AG04450 (cell line): ENCODE measurements at regions not wholly inside any gene's neighbourhood (a gene's known extent, or its start where the extent isn't known, plus 50 kb on each side); places are given as distances from the start of the nearest gene placed in this dataset.

Experiments
- CTCF ChIA-PET: fragments of 300-600, 350-600 bp; formaldehyde crosslinking; extraction: SDS; loops from one replicate; lab custom pipeline; 2022; ENCODE audit warnings: antibody characterized with exemption, inconsistent platforms; lab: Charles Lee
- POLR2A ChIA-PET: fragments of 350-600 bp; formaldehyde crosslinking; extraction: SDS; loops from one replicate; lab custom pipeline; 2021; ENCODE audit warnings: antibody characterized with exemption, inconsistent platforms; lab: Yijun Ruan, JAX
- DNase-seq: peaks from one replicate; pipeline ENCODE4 v3.0.0-alpha.2; 2011; ENCODE audit warnings: low read depth, low spot score
- H3K27ac ChIP-seq: one replicate; pipeline ENCODE4 v1.5.1; 2012; ENCODE audit warnings: low read depth, low read length, control low read depth
- H3K27me3 ChIP-seq: one replicate; pipeline ENCODE4 v1.6.0; 2012; ENCODE audit warnings: low read length; ENCODE audit not compliant: control insufficient read depth, insufficient read depth
- H3K4me3 ChIP-seq: 2 replicates; pipeline ENCODE4 v1.5.1; 2011; ENCODE audit warnings: mild to moderate bottlenecking, low read depth, low read length, control low read depth
- H3K9me3 ChIP-seq: 2 replicates; pipeline ENCODE4 v1.5.1; 2012; ENCODE audit warnings: low read length; ENCODE audit not compliant: control insufficient read depth, insufficient read depth
- CTCF ChIP-seq: IDR thresholded peaks from 2 replicates; pipeline ENCODE4 v1.5.1; 2011; ENCODE audit warnings: low read depth, low read length, control low read depth, inconsistent platforms

- H3K27me3 ChIP-seq: no peaks in the 10 kb centered on the region
- TF ChIP-seq CTCF: no peak
- no peak overlapping the region for H3K27ac ChIP-seq
- no peaks in the 10 kb centered on the region for H3K9me3 ChIP-seq
- DNase-seq: no peak
- ChIA-PET CTCF (no interaction called here), POLR2A (no interaction called here)
- no peak overlapping the region for H3K4me3 ChIP-seq
Observed at GRCh38 chr15:92291900-92292299, 101.8 kb upstream of the ST8SIA2 start.

GRCh38 chr15:92294759-92295158, 98.9 kb upstream of the ST8SIA2 start:
- Histone ChIP-seq H3K4me3 (no peak overlapping the region), H3K9me3 (peaks cover 3% of the 10 kb centered on the region; the same call in 1 of the 2 replicates), H3K27me3 (no peaks in the 10 kb centered on the region), H3K27ac (no peak overlapping the region)
- POLR2A ChIA-PET: no interaction called here
- no peak for TF ChIP-seq CTCF
- no peak for DNase-seq
- CTCF ChIA-PET: no interaction called here

GRCh38 chr15:92304223-92304975, 89.3 kb upstream of the ST8SIA2 start:
- no peak overlapping the region for H3K27ac ChIP-seq
- H3K27me3 ChIP-seq: no peaks in the 10 kb centered on the region
- no peaks in the 10 kb centered on the region for H3K9me3 ChIP-seq
- DNase-seq: no peak
- POLR2A ChIA-PET: no interaction called here
- no peak overlapping the region for H3K4me3 ChIP-seq
- no peak for TF ChIP-seq CTCF
- CTCF ChIA-PET: interaction anchor here (1.2 kb wide), 1 partner anchor 410 kb away, joined by 3 read pairs; no protein-coding TSS in a partner anchor

- ChIA-PET POLR2A (no interaction called here), CTCF (interaction anchor here (1.2 kb wide), 1 partner anchor 409 kb away, joined by 3 read pairs; no protein-coding TSS in a partner anchor)
- no peak for DNase-seq
- Histone ChIP-seq H3K27ac (no peak overlapping the region), H3K4me3 (no peak overlapping the region), H3K27me3 (no peaks in the 10 kb centered on the region), H3K9me3 (no peaks in the 10 kb centered on the region)
- no peak for TF ChIP-seq CTCF
Observed at GRCh38 chr15:92305343-92305742, 88.3 kb upstream of the ST8SIA2 start.

- CTCF ChIA-PET: no interaction called here
- Histone ChIP-seq H3K4me3 (no peak overlapping the region), H3K27ac (no peak overlapping the region), H3K9me3 (no peaks in the 10 kb centered on the region), H3K27me3 (no peaks in the 10 kb centered on the region)
- POLR2A ChIA-PET: no interaction called here
- DNase-seq: no peak
- no peak for TF ChIP-seq CTCF
Observed at GRCh38 chr15:92306663-92307062, 87.0 kb upstream of the ST8SIA2 start.
